Liver (tissue), 8 donors: ENCODE measurements at regions not wholly inside any gene's neighbourhood (a gene's known extent, or its start where the extent isn't known, plus 50 kb on each side); places are given as distances from the start of the nearest gene placed in this dataset.

ENCODE experiments used
- DNase-seq: peaks from one replicate; pipeline ENCODE4 v3.0.0-alpha.2; 2017; ENCODE audit warnings: low spot score
- H3K27ac ChIP-seq, 2 donors: one replicate each; pipeline ENCODE4 v1.7.0; 2013; ENCODE audit warnings: inconsistent platforms in 2 of 2, low read length in 2 of 2, control low read depth in 1 of 2, low read depth in 1 of 2, mild to moderate bottlenecking in 1 of 2
- H3K27me3 ChIP-seq, 4 donors: one replicate each; pipeline versions ENCODE4 v1.6.1 to v1.7.0; 2013; ENCODE audit warnings: low read length in 3 of 4, inconsistent platforms in 1 of 4, mild to moderate bottlenecking in 1 of 4, moderate library complexity in 1 of 4; ENCODE audit not compliant: control insufficient read depth in 4 of 4, insufficient read depth in 4 of 4
- H3K36me3 ChIP-seq, 4 donors: one replicate each; pipeline versions ENCODE4 v1.6.1 to v1.7.0; 2013; ENCODE audit warnings: low read length in 3 of 4, mild to moderate bottlenecking in 3 of 4, low read depth in 1 of 4, moderate library complexity in 1 of 4; ENCODE audit not compliant: control insufficient read depth in 4 of 4, insufficient read depth in 3 of 4
- H3K4me1 ChIP-seq, 4 donors: one replicate each; pipeline versions ENCODE4 v1.6.1 to v1.7.0; 2013; ENCODE audit warnings: low read length in 3 of 4, mild to moderate bottlenecking in 3 of 4, moderate library complexity in 1 of 4; ENCODE audit not compliant: control insufficient read depth in 4 of 4, insufficient read depth in 4 of 4
- H3K4me3 ChIP-seq, 3 donors: one replicate each; pipeline versions ENCODE4 v1.6.1 to v1.7.0; 2013; ENCODE audit warnings: low read length in 3 of 3, control low read depth in 1 of 3, low read depth in 1 of 3, mild to moderate bottlenecking in 1 of 3
- H3K9ac ChIP-seq, 2 donors: one replicate each; pipeline ENCODE4 v1.7.0; 2013; ENCODE audit warnings: low read length in 2 of 2, mild to moderate bottlenecking in 2 of 2, moderate library complexity in 2 of 2, control low read depth in 1 of 2, low read depth in 1 of 2
- H3K9me3 ChIP-seq, 4 donors: one replicate each; pipeline versions ENCODE4 v1.6.1 to v1.7.0; 2013; ENCODE audit warnings: low read length in 3 of 4; ENCODE audit not compliant: control insufficient read depth in 4 of 4
- ATF3 ChIP-seq: IDR thresholded peaks from 2 replicates; pipeline ENCODE4 v1.6.1; 2016; ENCODE audit warnings: antibody characterized with exemption
- CTCF ChIP-seq: fragments of 150-350 bp; IDR thresholded peaks from 2 replicates; pipeline ENCODE4 v1.5.1; 2017; ENCODE audit warnings: improper control_type of control experiment, low read depth, low read length; ENCODE audit not compliant: missing input control
- EGR1 ChIP-seq, 2 donors: IDR thresholded peaks; 2 replicates each; pipeline ENCODE4 v1.6.1; 2016 to 2018; ENCODE audit warnings: antibody characterized with exemption in 2 of 2, low read depth in 2 of 2
- FOXA1 ChIP-seq: IDR thresholded peaks from 2 replicates; pipeline ENCODE4 v1.6.1; 2016; ENCODE audit warnings: antibody characterized with exemption
- FOXA2 ChIP-seq: IDR thresholded peaks from 2 replicates; pipeline ENCODE4 v1.6.1; 2016; ENCODE audit warnings: antibody characterized with exemption
- GABPA ChIP-seq, 2 donors: IDR thresholded peaks in 1 of 2; conservative IDR thresholded peaks in 1 of 2; 2 replicates each; pipeline ENCODE4 v1.6.1; 2016; ENCODE audit warnings: antibody characterized with exemption in 2 of 2, mild to moderate bottlenecking in 1 of 2, moderate library complexity in 1 of 2
- HNF4A ChIP-seq, 2 donors: conservative IDR thresholded peaks; 2 replicates each; pipeline ENCODE4 v1.6.1; 2016; ENCODE audit warnings: antibody characterized with exemption in 2 of 2, mild to moderate bottlenecking in 2 of 2
- JUND ChIP-seq, 2 donors: IDR thresholded peaks; 2 replicates each; pipeline ENCODE4 v1.6.1; 2016; ENCODE audit warnings: antibody characterized with exemption in 2 of 2
- MAX ChIP-seq: IDR thresholded peaks from 2 replicates; pipeline ENCODE4 v1.6.1; 2016; ENCODE audit warnings: antibody characterized with exemption
- NR2F2 ChIP-seq: IDR thresholded peaks from 2 replicates; pipeline ENCODE4 v1.6.1; 2016; ENCODE audit warnings: antibody characterized with exemption
- RAD21 ChIP-seq, 2 donors: IDR thresholded peaks; 2 replicates each; pipeline ENCODE4 v1.6.1; 2016; ENCODE audit warnings: antibody characterized with exemption in 2 of 2, mild to moderate bottlenecking in 2 of 2
- TAF1 ChIP-seq: conservative IDR thresholded peaks from 2 replicates; pipeline ENCODE4 v1.6.1; 2016; ENCODE audit warnings: antibody characterized with exemption, mild to moderate bottlenecking
- YY1 ChIP-seq: IDR thresholded peaks from 2 replicates; pipeline ENCODE4 v1.6.1; 2016; ENCODE audit warnings: antibody characterized with exemption, mild to moderate bottlenecking
- ZBTB33 ChIP-seq: IDR thresholded peaks from 2 replicates; pipeline ENCODE4 v1.6.1; 2016; ENCODE audit warnings: antibody characterized with exemption
- WGBS: extraction: QIAGEN DNeasy Blood & Tissue Kit; methylation state at CpG from one replicate; pipeline ENCODE4 v1.1.7; 2013; 5-methylcytosine and 5-hydroxymethylcytosine counted together
- donor health status: healthy.
- donor health status: healthy.
- donor health status: healthy.
- donor health status: healthy.
- donor health status: healthy.

GRCh38 chr4:155512046-155512445, 135.3 kb upstream of the MAP9 start:
- no peak for TF ChIP-seq EGR1 (IDR thresholded peaks at IDR 0.05; ENCODE audit: low read depth in 2 of 2)
- TF ChIP-seq GABPA (IDR thresholded peaks at IDR 0.05 in 1 of 2, conservative IDR thresholded peaks at IDR 0.05 in 1 of 2) = no peak
- TF ChIP-seq FOXA2 = no peak
- TF ChIP-seq HNF4A (conservative IDR thresholded peaks at IDR 0.05) = no peak
- no peak for TF ChIP-seq NR2F2
- no peak for TF ChIP-seq JUND (IDR thresholded peaks at IDR 0.05)
- TF ChIP-seq ZBTB33 = no peak
- TF ChIP-seq FOXA1 = no peak
- TF ChIP-seq TAF1 = no peak
- H3K9ac ChIP-seq = no peak overlapping the region
- H3K27me3 ChIP-seq = peaks cover 0 to 2% (median 0%) of the 10 kb centered on the region in 4 donors
- no peaks in the 10 kb centered on the region for H3K9me3 ChIP-seq
- H3K4me1 ChIP-seq = no peaks in the 10 kb centered on the region
- H3K4me3 ChIP-seq = no peak overlapping the region
- 95% methylated on average over 1 of the region's 1 CpG for WGBS
- H3K36me3 ChIP-seq = no peaks in the 10 kb centered on the region
- no peak for DNase-seq
- H3K27ac ChIP-seq = no peak overlapping the region

- Histone ChIP-seq H3K27me3 (peaks cover 0 to 2% (median 0%) of the 10 kb centered on the region in 4 donors), H3K27ac (no peak overlapping the region), H3K9me3 (no peaks in the 10 kb centered on the region), H3K9ac (no peak overlapping the region), H3K36me3 (no peaks in the 10 kb centered on the region), H3K4me3 (no peak overlapping the region), H3K4me1 (no peaks in the 10 kb centered on the region)
- no peak for TF ChIP-seq HNF4A (conservative IDR thresholded peaks at IDR 0.05)
- no peak for TF ChIP-seq YY1
- 31% methylated on average over 2 of the region's 2 CpGs for WGBS
- no peak for DNase-seq
These were observed 134.0 kb upstream of the MAP9 start for GRCh38 chr4:155510771-155511170.

- H3K4me3 ChIP-seq = no peak overlapping the region
- no peak for DNase-seq
- TF ChIP-seq GABPA (IDR thresholded peaks at IDR 0.05 in 1 of 2, conservative IDR thresholded peaks at IDR 0.05 in 1 of 2) = no peak
- no peak for TF ChIP-seq ZBTB33
- TF ChIP-seq FOXA1 = no peak
- no peak for TF ChIP-seq MAX
- no peak for TF ChIP-seq RAD21 (IDR thresholded peaks at IDR 0.05)
- TF ChIP-seq ATF3 = no peak
- TF ChIP-seq CTCF = no peak
- H3K36me3 ChIP-seq = no peaks in the 10 kb centered on the region
- no peak overlapping the region for H3K9ac ChIP-seq
- no peaks in the 10 kb centered on the region for H3K9me3 ChIP-seq
- H3K27me3 ChIP-seq = peaks cover 0 to 2% (median 0%) of the 10 kb centered on the region in 4 donors
- no peaks in the 10 kb centered on the region for H3K4me1 ChIP-seq
- no peak overlapping the region for H3K27ac ChIP-seq
These were observed 132.8 kb upstream of the MAP9 start for GRCh38 chr4:155509555-155509954.
